WTC11 (cell line): ENCODE measurements at regions not wholly inside any gene's neighbourhood (a gene's known extent, or its start where the extent isn't known, plus 50 kb on each side); places are given as distances from the start of the nearest gene placed in this dataset.

Source experiments
- CREB1 ChIP-seq: sonication (generic); formaldehyde crosslinking; IDR thresholded peaks from 2 replicates; pipeline ENCODE4 v1.8.0; 2023; ENCODE audit warnings: mild to moderate bottlenecking, missing genetic modification reagents
- CREM ChIP-seq: sonication (generic); formaldehyde crosslinking; IDR thresholded peaks from 2 replicates; pipeline ENCODE4 v1.8.1; 2022; ENCODE audit warnings: mild to moderate bottlenecking, missing genetic modification reagents, moderate library complexity
- ESRRA ChIP-seq: sonication (generic); formaldehyde crosslinking; IDR thresholded peaks from 2 replicates; pipeline ENCODE4 v1.8.1; 2022; ENCODE audit warnings: mild to moderate bottlenecking, missing genetic modification reagents, borderline replicate concordance
- TF ChIP-seq, protein P1 (sequence below): sonication (generic); formaldehyde crosslinking; IDR thresholded peaks from 2 replicates; pipeline ENCODE4 v1.8.0; 2022; ENCODE audit warnings: mild to moderate bottlenecking, missing genetic modification reagents
- TF ChIP-seq, protein P2 (sequence below): fragments of 200-600 bp; IDR thresholded peaks from 2 replicates; pipeline ENCODE4 v1.8.0; 2022; ENCODE audit warnings: antibody characterized with exemption
- TF ChIP-seq, protein P3 (sequence below): sonication (generic); formaldehyde crosslinking; IDR thresholded peaks from 2 replicates; pipeline ENCODE4 v1.8.0; 2022; ENCODE audit warnings: mild to moderate bottlenecking, missing genetic modification reagents
- TF ChIP-seq, protein P4 (sequence below): sonication (generic); formaldehyde crosslinking; IDR thresholded peaks from 2 replicates; pipeline ENCODE4 v1.8.1; 2022; ENCODE audit warnings: mild to moderate bottlenecking, missing genetic modification reagents, moderate library complexity, borderline replicate concordance
- TF ChIP-seq, protein P5 (sequence below): sonication (generic); formaldehyde crosslinking; IDR thresholded peaks from 2 replicates; pipeline ENCODE4 v1.8.1; 2023; ENCODE audit warnings: mild to moderate bottlenecking, missing genetic modification reagents, moderate library complexity
- TF ChIP-seq, protein P6 (sequence below): sonication (generic); formaldehyde crosslinking; IDR thresholded peaks from 2 replicates; pipeline ENCODE4 v1.8.1; 2023; ENCODE audit warnings: mild to moderate bottlenecking, missing genetic modification reagents, borderline replicate concordance

DNA sequence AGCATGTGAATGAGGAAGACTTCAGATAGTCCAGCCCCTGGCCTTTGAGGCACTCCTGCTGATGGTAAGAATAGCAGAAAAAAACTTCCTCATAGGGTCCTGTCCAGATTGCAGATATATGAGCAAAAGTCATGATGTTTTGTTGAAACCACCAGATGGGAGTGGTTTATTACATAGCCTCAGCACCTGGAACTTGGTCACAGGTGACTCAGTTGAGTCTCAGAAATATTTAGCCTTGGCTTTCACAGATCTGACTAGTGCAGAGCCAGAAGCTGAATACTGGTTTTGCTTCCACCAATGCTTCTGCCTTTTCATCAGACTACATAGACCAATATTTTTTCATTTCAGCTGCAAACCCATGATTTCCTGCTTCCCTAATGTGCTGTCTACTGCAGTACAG, 994.9 kb upstream of the SLIT2 start:
- TF ChIP-seq CREB1 (CRISPR knock-in tag) (no peak), CREM (CRISPR knock-in tag) (no peak), ESRRA (CRISPR knock-in tag) (no peak)
- TF ChIP-seq, protein P1, sequence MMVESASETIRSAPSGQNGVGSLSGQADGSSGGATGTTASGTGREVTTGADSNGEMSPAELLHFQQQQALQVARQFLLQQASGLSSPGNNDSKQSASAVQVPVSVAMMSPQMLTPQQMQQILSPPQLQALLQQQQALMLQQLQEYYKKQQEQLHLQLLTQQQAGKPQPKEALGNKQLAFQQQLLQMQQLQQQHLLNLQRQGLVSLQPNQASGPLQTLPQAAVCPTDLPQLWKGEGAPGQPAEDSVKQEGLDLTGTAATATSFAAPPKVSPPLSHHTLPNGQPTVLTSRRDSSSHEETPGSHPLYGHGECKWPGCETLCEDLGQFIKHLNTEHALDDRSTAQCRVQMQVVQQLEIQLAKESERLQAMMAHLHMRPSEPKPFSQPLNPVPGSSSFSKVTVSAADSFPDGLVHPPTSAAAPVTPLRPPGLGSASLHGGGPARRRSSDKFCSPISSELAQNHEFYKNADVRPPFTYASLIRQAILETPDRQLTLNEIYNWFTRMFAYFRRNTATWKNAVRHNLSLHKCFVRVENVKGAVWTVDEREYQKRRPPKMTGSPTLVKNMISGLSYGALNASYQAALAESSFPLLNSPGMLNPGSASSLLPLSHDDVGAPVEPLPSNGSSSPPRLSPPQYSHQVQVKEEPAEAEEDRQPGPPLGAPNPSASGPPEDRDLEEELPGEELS (CRISPR knock-in tag), result no peak
- TF ChIP-seq, protein P2, sequence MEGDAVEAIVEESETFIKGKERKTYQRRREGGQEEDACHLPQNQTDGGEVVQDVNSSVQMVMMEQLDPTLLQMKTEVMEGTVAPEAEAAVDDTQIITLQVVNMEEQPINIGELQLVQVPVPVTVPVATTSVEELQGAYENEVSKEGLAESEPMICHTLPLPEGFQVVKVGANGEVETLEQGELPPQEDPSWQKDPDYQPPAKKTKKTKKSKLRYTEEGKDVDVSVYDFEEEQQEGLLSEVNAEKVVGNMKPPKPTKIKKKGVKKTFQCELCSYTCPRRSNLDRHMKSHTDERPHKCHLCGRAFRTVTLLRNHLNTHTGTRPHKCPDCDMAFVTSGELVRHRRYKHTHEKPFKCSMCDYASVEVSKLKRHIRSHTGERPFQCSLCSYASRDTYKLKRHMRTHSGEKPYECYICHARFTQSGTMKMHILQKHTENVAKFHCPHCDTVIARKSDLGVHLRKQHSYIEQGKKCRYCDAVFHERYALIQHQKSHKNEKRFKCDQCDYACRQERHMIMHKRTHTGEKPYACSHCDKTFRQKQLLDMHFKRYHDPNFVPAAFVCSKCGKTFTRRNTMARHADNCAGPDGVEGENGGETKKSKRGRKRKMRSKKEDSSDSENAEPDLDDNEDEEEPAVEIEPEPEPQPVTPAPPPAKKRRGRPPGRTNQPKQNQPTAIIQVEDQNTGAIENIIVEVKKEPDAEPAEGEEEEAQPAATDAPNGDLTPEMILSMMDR, result no peak
- TF ChIP-seq, protein P3, sequence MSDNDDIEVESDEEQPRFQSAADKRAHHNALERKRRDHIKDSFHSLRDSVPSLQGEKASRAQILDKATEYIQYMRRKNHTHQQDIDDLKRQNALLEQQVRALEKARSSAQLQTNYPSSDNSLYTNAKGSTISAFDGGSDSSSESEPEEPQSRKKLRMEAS, result no peak
- TF ChIP-seq, protein P4, sequence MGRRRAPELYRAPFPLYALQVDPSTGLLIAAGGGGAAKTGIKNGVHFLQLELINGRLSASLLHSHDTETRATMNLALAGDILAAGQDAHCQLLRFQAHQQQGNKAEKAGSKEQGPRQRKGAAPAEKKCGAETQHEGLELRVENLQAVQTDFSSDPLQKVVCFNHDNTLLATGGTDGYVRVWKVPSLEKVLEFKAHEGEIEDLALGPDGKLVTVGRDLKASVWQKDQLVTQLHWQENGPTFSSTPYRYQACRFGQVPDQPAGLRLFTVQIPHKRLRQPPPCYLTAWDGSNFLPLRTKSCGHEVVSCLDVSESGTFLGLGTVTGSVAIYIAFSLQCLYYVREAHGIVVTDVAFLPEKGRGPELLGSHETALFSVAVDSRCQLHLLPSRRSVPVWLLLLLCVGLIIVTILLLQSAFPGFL (CRISPR knock-in tag), result no peak
- TF ChIP-seq, protein P5, sequence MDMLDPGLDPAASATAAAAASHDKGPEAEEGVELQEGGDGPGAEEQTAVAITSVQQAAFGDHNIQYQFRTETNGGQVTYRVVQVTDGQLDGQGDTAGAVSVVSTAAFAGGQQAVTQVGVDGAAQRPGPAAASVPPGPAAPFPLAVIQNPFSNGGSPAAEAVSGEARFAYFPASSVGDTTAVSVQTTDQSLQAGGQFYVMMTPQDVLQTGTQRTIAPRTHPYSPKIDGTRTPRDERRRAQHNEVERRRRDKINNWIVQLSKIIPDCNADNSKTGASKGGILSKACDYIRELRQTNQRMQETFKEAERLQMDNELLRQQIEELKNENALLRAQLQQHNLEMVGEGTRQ (CRISPR knock-in tag), result no peak
- TF ChIP-seq, protein P6, sequence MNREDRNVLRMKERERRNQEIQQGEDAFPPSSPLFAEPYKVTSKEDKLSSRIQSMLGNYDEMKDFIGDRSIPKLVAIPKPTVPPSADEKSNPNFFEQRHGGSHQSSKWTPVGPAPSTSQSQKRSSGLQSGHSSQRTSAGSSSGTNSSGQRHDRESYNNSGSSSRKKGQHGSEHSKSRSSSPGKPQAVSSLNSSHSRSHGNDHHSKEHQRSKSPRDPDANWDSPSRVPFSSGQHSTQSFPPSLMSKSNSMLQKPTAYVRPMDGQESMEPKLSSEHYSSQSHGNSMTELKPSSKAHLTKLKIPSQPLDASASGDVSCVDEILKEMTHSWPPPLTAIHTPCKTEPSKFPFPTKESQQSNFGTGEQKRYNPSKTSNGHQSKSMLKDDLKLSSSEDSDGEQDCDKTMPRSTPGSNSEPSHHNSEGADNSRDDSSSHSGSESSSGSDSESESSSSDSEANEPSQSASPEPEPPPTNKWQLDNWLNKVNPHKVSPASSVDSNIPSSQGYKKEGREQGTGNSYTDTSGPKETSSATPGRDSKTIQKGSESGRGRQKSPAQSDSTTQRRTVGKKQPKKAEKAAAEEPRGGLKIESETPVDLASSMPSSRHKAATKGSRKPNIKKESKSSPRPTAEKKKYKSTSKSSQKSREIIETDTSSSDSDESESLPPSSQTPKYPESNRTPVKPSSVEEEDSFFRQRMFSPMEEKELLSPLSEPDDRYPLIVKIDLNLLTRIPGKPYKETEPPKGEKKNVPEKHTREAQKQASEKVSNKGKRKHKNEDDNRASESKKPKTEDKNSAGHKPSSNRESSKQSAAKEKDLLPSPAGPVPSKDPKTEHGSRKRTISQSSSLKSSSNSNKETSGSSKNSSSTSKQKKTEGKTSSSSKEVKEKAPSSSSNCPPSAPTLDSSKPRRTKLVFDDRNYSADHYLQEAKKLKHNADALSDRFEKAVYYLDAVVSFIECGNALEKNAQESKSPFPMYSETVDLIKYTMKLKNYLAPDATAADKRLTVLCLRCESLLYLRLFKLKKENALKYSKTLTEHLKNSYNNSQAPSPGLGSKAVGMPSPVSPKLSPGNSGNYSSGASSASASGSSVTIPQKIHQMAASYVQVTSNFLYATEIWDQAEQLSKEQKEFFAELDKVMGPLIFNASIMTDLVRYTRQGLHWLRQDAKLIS (CRISPR knock-in tag), result no peak
